GM12878 (cell line): ENCODE measurements at regions not wholly inside any gene's neighbourhood (a gene's known extent, or its start where the extent isn't known, plus 50 kb on each side); places are given as distances from the start of the nearest gene placed in this dataset.

ENCODE experiments used
- ATAC-seq: fragments of 200-7000 bp; cut with Tn5 transposase; 3 replicates; pipeline ENCODE4 v1.9.1; 2020; ENCODE audit warnings: mild to moderate bottlenecking, moderate library complexity
- BruUV-seq: library from RNA; stranded (reverse); fragments of 400-500 nt; replicated peaks from 2 replicates; lab custom pipeline; 2021; lab: Mats Ljungman, UMichigan
- CTCF ChIA-PET: fragments of 300-600 bp; sonication (Branson Sonifier 250); formaldehyde crosslinking; extraction: SDS; loops from one replicate; lab custom pipeline; 2021; ENCODE audit warnings: inconsistent platforms; lab: Yijun Ruan, JAX
- POLR2A ChIA-PET: fragments of 350-600 bp; formaldehyde crosslinking; extraction: SDS; loops from one replicate; lab custom pipeline; 2021; ENCODE audit warnings: inconsistent platforms; lab: Charles Lee
- RAD21 ChIA-PET: fragments of 300-600 bp; sonication (Branson Sonifier 250); formaldehyde crosslinking; loops from one replicate; lab custom pipeline; 2023; ENCODE audit warnings: antibody characterized with exemption; ENCODE audit not compliant: unreplicated experiment; lab: Charles Lee
- SMC1A ChIA-PET: fragments of 300-600 bp; sonication (Branson Sonifier 250); formaldehyde crosslinking; loops from one replicate; lab custom pipeline; 2023; ENCODE audit not compliant: unreplicated experiment, uncharacterized antibody; lab: Charles Lee
- DNase-seq: peaks from one replicate; pipeline ENCODE4 v3.0.0-alpha.2; 2011; ENCODE audit warnings: low read depth, low spot score
- FAIRE-seq: peaks from 3 replicates; lab custom pipeline; 2011; peaks lifted over from hg19 to GRCh38; lab: Jason Lieb, UNC
- H2AFZ ChIP-seq: 2 replicates; pipeline ENCODE4 v1.6.0; 2011; ENCODE audit warnings: low read depth, low read length, control low read depth; ENCODE audit not compliant: control insufficient read depth
- H3K27ac ChIP-seq: 2 replicates; pipeline ENCODE4 v1.5.1; 2011; ENCODE audit warnings: control low read depth; ENCODE audit not compliant: control insufficient read depth, insufficient read depth
- H3K27me3 ChIP-seq, 2 experiments: replicated peaks in 1 of 2; 2 replicates each; pipeline versions ENCODE4 v1.6.0 to v1.6.1; 2011; ENCODE audit warnings: low read length in 1 of 2; ENCODE audit not compliant: control insufficient read depth in 2 of 2, insufficient read depth in 2 of 2
- H3K36me3 ChIP-seq, 2 experiments: 2 replicates each; pipeline ENCODE4 v1.5.1; 2011; ENCODE audit warnings: low read length in 1 of 2; ENCODE audit not compliant: control insufficient read depth in 2 of 2, insufficient read depth in 2 of 2
- H3K4me1 ChIP-seq: 2 replicates; pipeline ENCODE4 v1.6.1; 2011; ENCODE audit warnings: mild to moderate bottlenecking, low read length, moderate library complexity, mixed read lengths; ENCODE audit not compliant: control insufficient read depth, insufficient read depth
- H3K4me2 ChIP-seq: 2 replicates; pipeline ENCODE4 v1.6.0; 2011; ENCODE audit warnings: control low read depth; ENCODE audit not compliant: control insufficient read depth, insufficient read depth
- H3K4me3 ChIP-seq: fragments of 200-600 bp; sonication (generic); 2 replicates; pipeline ENCODE4 v1.5.1; 2016
- H3K79me2 ChIP-seq: 2 replicates; pipeline ENCODE4 v1.6.0; 2011; ENCODE audit warnings: low read length; ENCODE audit not compliant: control insufficient read depth, insufficient read depth
- H3K9ac ChIP-seq: 2 replicates; pipeline ENCODE4 v1.8.0; 2011; ENCODE audit warnings: low read length, control low read depth, mixed read lengths; ENCODE audit not compliant: control insufficient read depth, insufficient read depth
- H3K9me3 ChIP-seq: replicated peaks from 3 replicates; pipeline ENCODE4 v1.5.1; 2011; ENCODE audit warnings: mild to moderate bottlenecking, low read length; ENCODE audit not compliant: control insufficient read depth, insufficient read depth
- H4K20me1 ChIP-seq: 2 replicates; pipeline ENCODE4 v1.6.0; 2011; ENCODE audit not compliant: control insufficient read depth, insufficient read depth
- ASH2L ChIP-seq: fragments of 300-600, 200-600 bp; sonication (generic); IDR thresholded peaks from 2 replicates; pipeline ENCODE4 v1.6.1; 2017; ENCODE audit warnings: low read depth, mild to moderate bottlenecking, borderline replicate concordance
- BHLHE40 ChIP-seq, 2 experiments: fragments of 450-650 bp in 1 of 2; IDR thresholded peaks; 2 replicates each; pipeline ENCODE4 v1.6.1; 2011 to 2017; ENCODE audit warnings: low read depth in 2 of 2, borderline replicate concordance in 1 of 2, improper control_type of control experiment in 1 of 2, low read length in 1 of 2, mild to moderate bottlenecking in 1 of 2
- CBX3 ChIP-seq: fragments of 200-600 bp; sonication (generic); IDR thresholded peaks from 2 replicates; pipeline ENCODE4 v1.6.1; 2016; ENCODE audit warnings: low read depth, borderline replicate concordance
- CUX1 ChIP-seq: IDR thresholded peaks from 2 replicates; pipeline ENCODE4 v1.6.1; 2012; ENCODE audit warnings: improper control_type of control experiment, low read depth, low read length; ENCODE audit not compliant: insufficient replicate concordance
- DPF2 ChIP-seq: fragments of 450-650 bp; IDR thresholded peaks from 2 replicates; pipeline ENCODE4 v1.6.1; 2017; ENCODE audit warnings: mild to moderate bottlenecking
- EP300 ChIP-seq, 2 experiments: fragments of 150-350 bp in 1 of 2; IDR thresholded peaks; 2 replicates each; pipeline ENCODE4 v1.6.1; 2011 to 2012; ENCODE audit warnings: low read depth in 2 of 2, low read length in 2 of 2, borderline replicate concordance in 1 of 2, improper control_type of control experiment in 1 of 2, inconsistent platforms in 1 of 2; ENCODE audit not compliant: control insufficient read depth in 1 of 2
- GATAD2B ChIP-seq: fragments of 450-650 bp; conservative IDR thresholded peaks from 2 replicates; pipeline ENCODE4 v1.6.1; 2017; ENCODE audit warnings: low read depth, mild to moderate bottlenecking, moderate library complexity
- IKZF1 ChIP-seq: fragments of 450-650 bp; conservative IDR thresholded peaks from 2 replicates; pipeline ENCODE4 v1.6.1; 2017; ENCODE audit warnings: antibody characterized with exemption, mild to moderate bottlenecking
- KLF5 ChIP-seq: fragments of 450-650 bp; IDR thresholded peaks from 2 replicates; pipeline ENCODE4 v1.6.1; 2014; ENCODE audit warnings: mild to moderate bottlenecking; ENCODE audit not compliant: partially characterized antibody
- LARP7 ChIP-seq: fragments of 450-650 bp; IDR thresholded peaks from 2 replicates; pipeline ENCODE4 v1.6.1; 2017; ENCODE audit warnings: mild to moderate bottlenecking
- MYC ChIP-seq: IDR thresholded peaks from 2 replicates; pipeline ENCODE4 v1.6.1; 2011; ENCODE audit warnings: mild to moderate bottlenecking, low read length, moderate library complexity, inconsistent platforms; ENCODE audit not compliant: insufficient read depth, insufficient replicate concordance, insufficient read length, severe bottlenecking
- RCOR1 ChIP-seq: conservative IDR thresholded peaks from 2 replicates; pipeline ENCODE4 v1.6.1; 2012; ENCODE audit warnings: low read depth, low read length, improper control_type of control experiment
- SMAD1 ChIP-seq: fragments of 450-650 bp; IDR thresholded peaks from 2 replicates; pipeline ENCODE4 v1.6.1; 2018; ENCODE audit warnings: mild to moderate bottlenecking, low read depth; ENCODE audit not compliant: partially characterized antibody
- SUPT20H ChIP-seq: IDR thresholded peaks from 2 replicates; pipeline ENCODE4 v1.6.1; 2011; ENCODE audit warnings: low read depth, mild to moderate bottlenecking, low read length, moderate library complexity, borderline replicate concordance; ENCODE audit not compliant: control insufficient read depth
- WRNIP1 ChIP-seq: IDR thresholded peaks from 2 replicates; pipeline ENCODE4 v1.6.1; 2011; ENCODE audit warnings: low read depth, low read length, improper control_type of control experiment, borderline replicate concordance
- WGBS: methylation state at CpG from one replicate; pipeline ENCODE4 v1.1.6; 2016; ENCODE audit warnings: low lambda C conversion rate; ENCODE audit not compliant: insufficient replicate concordance, insufficient coverage; ENCODE audit errors: missing lambda C conversion rate; 5-methylcytosine and 5-hydroxymethylcytosine counted together
- in situ Hi-C: fragments of 300-500 bp; cut with MboI; formaldehyde crosslinking; loops from 9 replicates; pipeline ENCODE4 v1.14.3; 2018; ENCODE audit warnings: mixed read lengths
- intact Hi-C: fragments of 100-400 bp; cut with micrococcal nuclease; formaldehyde crosslinking; loops from one replicate; pipeline ENCODE4 v1.14.2; 2022; ENCODE audit not compliant: unreplicated experiment
- TF ChIP-seq, protein P1 (sequence below): fragments of 450-650 bp; formaldehyde crosslinking; IDR thresholded peaks from 2 replicates; pipeline ENCODE4 v1.4.0; 2022; ENCODE audit warnings: mild to moderate bottlenecking, moderate library complexity

GRCh38 chr3:159870723-159871122 is 117.9 kb upstream of the IL12A start:
- no peak for ATAC-seq
- Histone ChIP-seq H3K79me2 (no peaks in the 10 kb centered on the region), H3K36me3 (no peaks in the 10 kb centered on the region), H3K27me3 (no peaks in the 10 kb centered on the region), H4K20me1 (no peaks in the 10 kb centered on the region), H3K4me3 (no peak overlapping the region), H2AFZ (no peak overlapping the region), H3K27ac (no peak overlapping the region), H3K4me2 (no peak overlapping the region), H3K9me3 (no peaks in the 10 kb centered on the region), H3K4me1 (no peaks in the 10 kb centered on the region), H3K9ac (no peak overlapping the region)
- RAD21 ChIA-PET, result no interaction called here
- no peak for FAIRE-seq
- POLR2A ChIA-PET, result interaction anchor here (0.8 kb wide), 1 partner anchor 25 kb away, joined by 6 read pairs; no protein-coding TSS in a partner anchor
- SMC1A ChIA-PET, result interaction anchor here (1.6 to 9.2 kb wide), 2 partner anchors 8 to 14 kb away, joined by 3 to 62 read pairs; no protein-coding TSS in a partner anchor
- intact Hi-C loops (no loop called here), in situ Hi-C loops (no loop called here)
- WGBS, result 86% methylated on average over 1 of the region's 1 CpG
- no TSS peak for BruUV-seq
- CTCF ChIA-PET, result interaction anchor here (1.0 to 6.0 kb wide), 4 partner anchors 14 to 158 kb away, joined by 3 to 50 read pairs (median 4); no protein-coding TSS in a partner anchor
- no peak for DNase-seq
- TF ChIP-seq SMAD1 (no peak), KLF5 (no peak), BHLHE40 (IDR thresholded peaks at IDR 0.05; ENCODE audit: borderline replicate concordance in 1 of 2, low read depth in 2 of 2, low read length in 1 of 2) (no peak), SUPT20H (no peak), WRNIP1 (no peak), GATAD2B (no peak), MYC (no peak), CUX1 (no peak), IKZF1 (no peak), LARP7 (no peak), CBX3 (no peak), ASH2L (no peak), DPF2 (no peak), RCOR1 (no peak), EP300 (IDR thresholded peaks at IDR 0.05; ENCODE audit: borderline replicate concordance in 1 of 2, control insufficient read depth in 1 of 2, low read depth in 2 of 2, low read length in 2 of 2) (no peak)
- TF ChIP-seq, protein P1, sequence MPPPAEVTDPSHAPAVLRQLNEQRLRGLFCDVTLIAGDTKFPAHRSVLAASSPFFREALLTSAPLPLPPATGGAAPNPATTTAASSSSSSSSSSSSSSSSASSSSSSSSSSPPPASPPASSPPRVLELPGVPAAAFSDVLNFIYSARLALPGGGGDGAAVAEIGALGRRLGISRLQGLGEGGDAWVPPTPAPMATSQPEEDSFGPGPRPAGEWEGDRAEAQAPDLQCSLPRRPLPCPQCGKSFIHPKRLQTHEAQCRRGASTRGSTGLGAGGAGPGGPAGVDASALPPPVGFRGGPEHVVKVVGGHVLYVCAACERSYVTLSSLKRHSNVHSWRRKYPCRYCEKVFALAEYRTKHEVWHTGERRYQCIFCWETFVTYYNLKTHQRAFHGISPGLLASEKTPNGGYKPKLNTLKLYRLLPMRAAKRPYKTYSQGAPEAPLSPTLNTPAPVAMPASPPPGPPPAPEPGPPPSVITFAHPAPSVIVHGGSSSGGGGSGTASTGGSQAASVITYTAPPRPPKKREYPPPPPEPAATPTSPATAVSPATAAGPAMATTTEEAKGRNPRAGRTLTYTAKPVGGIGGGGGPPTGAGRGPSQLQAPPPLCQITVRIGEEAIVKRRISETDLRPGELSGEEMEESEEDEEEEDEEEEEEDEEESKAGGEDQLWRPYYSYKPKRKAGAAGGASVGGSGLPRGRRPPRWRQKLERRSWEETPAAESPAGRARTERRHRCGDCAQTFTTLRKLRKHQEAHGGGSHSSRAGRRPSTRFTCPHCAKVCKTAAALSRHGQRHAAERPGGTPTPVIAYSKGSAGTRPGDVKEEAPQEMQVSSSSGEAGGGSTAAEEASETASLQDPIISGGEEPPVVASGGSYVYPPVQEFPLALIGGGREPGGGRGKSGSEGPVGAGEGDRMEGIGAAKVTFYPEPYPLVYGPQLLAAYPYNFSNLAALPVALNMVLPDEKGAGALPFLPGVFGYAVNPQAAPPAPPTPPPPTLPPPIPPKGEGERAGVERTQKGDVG, result no peak
